Astrocyte (in vitro differentiated cells and primary cell): ENCODE measurements at regions not wholly inside any gene's neighbourhood (a gene's known extent, or its start where the extent isn't known, plus 50 kb on each side); places are given as distances from the start of the nearest gene placed in this dataset.

ENCODE experiments used
- DNase-seq: peaks from one replicate; pipeline ENCODE4 v3.0.0-alpha.2; 2010; ENCODE audit warnings: low read depth
- FAIRE-seq: peaks from 2 replicates; lab custom pipeline; 2011; peaks lifted over from hg19 to GRCh38; lab: Jason Lieb, UNC
- H2AFZ ChIP-seq: 2 replicates; pipeline ENCODE4 v1.6.0; 2012; ENCODE audit warnings: low read depth, low read length, inconsistent platforms
- H3K27ac ChIP-seq: 2 replicates; pipeline ENCODE4 v1.5.1; 2011; ENCODE audit warnings: low read depth, low read length, inconsistent platforms
- H3K27me3 ChIP-seq: 2 replicates; pipeline ENCODE4 v1.6.0; 2011; ENCODE audit warnings: low read length, inconsistent platforms; ENCODE audit not compliant: insufficient read depth
- H3K36me3 ChIP-seq: 2 replicates; pipeline ENCODE4 v1.5.1; 2011; ENCODE audit warnings: low read length, inconsistent platforms; ENCODE audit not compliant: insufficient read depth
- H3K4me1 ChIP-seq: 2 replicates; pipeline ENCODE4 v1.5.1; 2011; ENCODE audit warnings: low read length, inconsistent platforms; ENCODE audit not compliant: insufficient read depth
- H3K4me2 ChIP-seq: 2 replicates; pipeline ENCODE4 v1.6.0; 2012; ENCODE audit warnings: low read length, inconsistent platforms
- H3K4me3 ChIP-seq: 2 replicates; pipeline ENCODE4 v1.5.1; 2011; ENCODE audit warnings: low read depth, mild to moderate bottlenecking, low read length, inconsistent platforms; ENCODE audit not compliant: insufficient read depth
- H3K79me2 ChIP-seq: 2 replicates; pipeline ENCODE4 v1.6.0; 2012; ENCODE audit warnings: mild to moderate bottlenecking, low read length, inconsistent platforms; ENCODE audit not compliant: insufficient read depth
- H3K9ac ChIP-seq: 2 replicates; pipeline ENCODE4 v1.6.0; 2012; ENCODE audit warnings: mild to moderate bottlenecking, low read length, inconsistent platforms
- H3K9me3 ChIP-seq: 2 replicates; pipeline ENCODE4 v1.5.1; 2012; ENCODE audit warnings: low read depth, mild to moderate bottlenecking, low read length, inconsistent platforms; ENCODE audit not compliant: insufficient read depth
- H4K20me1 ChIP-seq: 2 replicates; pipeline ENCODE4 v1.6.0; 2012; ENCODE audit warnings: low read length, inconsistent platforms; ENCODE audit not compliant: insufficient read depth
- H3K27ac Mint-ChIP-seq: one replicate; pipeline ENCODE4 v1.8.0; 2021; ENCODE audit warnings: mild to moderate bottlenecking, mixed read lengths; ENCODE audit not compliant: unreplicated experiment
- H3K27me3 Mint-ChIP-seq: one replicate; pipeline ENCODE4 v1.8.0; 2021; ENCODE audit warnings: low read depth, mixed read lengths; ENCODE audit not compliant: unreplicated experiment
- H3K36me3 Mint-ChIP-seq: one replicate; pipeline ENCODE4 v1.8.0; 2021; ENCODE audit warnings: low read depth, mixed read lengths; ENCODE audit not compliant: unreplicated experiment
- H3K4me1 Mint-ChIP-seq: one replicate; pipeline ENCODE4 v1.8.0; 2021; ENCODE audit warnings: low read depth, mixed read lengths; ENCODE audit not compliant: unreplicated experiment
- H3K4me3 Mint-ChIP-seq: one replicate; pipeline ENCODE4 v1.8.0; 2021; ENCODE audit warnings: mild to moderate bottlenecking, moderate library complexity, mixed read lengths; ENCODE audit not compliant: unreplicated experiment
- H3K9me3 Mint-ChIP-seq: one replicate; pipeline ENCODE4 v1.8.0; 2021; ENCODE audit warnings: mild to moderate bottlenecking, mixed read lengths; ENCODE audit not compliant: unreplicated experiment
- EZH2 ChIP-seq: IDR thresholded peaks from 2 replicates; pipeline ENCODE4 v1.6.1; 2012; ENCODE audit warnings: mild to moderate bottlenecking, low read length, inconsistent platforms; ENCODE audit not compliant: insufficient read depth
- TF ChIP-seq, protein P1 (sequence below): IDR thresholded peaks from 2 replicates; pipeline ENCODE4 v1.5.1; 2011; ENCODE audit warnings: low read depth, mild to moderate bottlenecking, inconsistent platforms, low read length, moderate library complexity; ENCODE audit not compliant: insufficient read depth

DNA sequence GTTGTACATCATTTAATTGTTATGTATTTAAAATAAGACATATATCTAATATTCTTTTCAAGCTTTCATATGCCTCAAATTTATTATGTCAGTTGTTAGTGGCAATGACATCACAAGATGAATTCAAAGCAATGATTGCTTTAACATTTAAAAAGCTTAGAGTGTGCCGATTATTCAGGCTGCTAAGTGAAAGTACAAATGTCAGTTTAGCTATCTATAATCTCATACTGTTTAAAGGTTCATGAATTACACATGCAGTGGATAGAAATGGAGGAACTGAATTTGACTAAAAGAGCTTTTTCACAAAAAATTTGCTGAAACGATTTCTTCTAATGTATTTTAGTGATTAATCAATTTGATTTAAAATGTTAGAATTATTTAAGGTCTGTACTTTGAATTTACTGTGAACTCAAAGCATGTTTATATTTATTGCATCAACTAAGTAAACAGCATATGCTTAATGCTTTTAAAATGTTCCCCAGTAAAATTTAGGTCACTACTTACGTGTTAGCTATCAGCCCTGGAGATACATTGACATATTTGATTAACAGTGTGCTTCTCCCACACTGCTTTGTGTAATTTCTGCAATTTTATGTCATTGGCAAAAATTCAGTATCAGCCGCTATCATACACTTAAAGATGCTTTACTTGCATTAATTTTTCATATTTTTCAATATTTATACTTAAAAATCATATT lies 334.9 kb downstream of the PARP8 start:
- Mint-ChIP-seq H3K4me3 (no peak overlapping the region), H3K4me1 (no peaks in the 10 kb centered on the region), H3K36me3 (no peaks in the 10 kb centered on the region), H3K27me3 (no peaks in the 10 kb centered on the region), H3K9me3 (no peaks in the 10 kb centered on the region), H3K27ac (no peak overlapping the region)
- no peak overlapping the region for H3K9ac ChIP-seq
- no peaks in the 10 kb centered on the region for H4K20me1 ChIP-seq
- no peaks in the 10 kb centered on the region for H3K9me3 ChIP-seq
- no peaks in the 10 kb centered on the region for H3K27me3 ChIP-seq
- H3K4me2 ChIP-seq: no peak overlapping the region
- H3K79me2 ChIP-seq: no peaks in the 10 kb centered on the region
- H3K27ac ChIP-seq: no peak overlapping the region
- no peaks in the 10 kb centered on the region for H3K36me3 ChIP-seq
- TF ChIP-seq, protein P1, sequence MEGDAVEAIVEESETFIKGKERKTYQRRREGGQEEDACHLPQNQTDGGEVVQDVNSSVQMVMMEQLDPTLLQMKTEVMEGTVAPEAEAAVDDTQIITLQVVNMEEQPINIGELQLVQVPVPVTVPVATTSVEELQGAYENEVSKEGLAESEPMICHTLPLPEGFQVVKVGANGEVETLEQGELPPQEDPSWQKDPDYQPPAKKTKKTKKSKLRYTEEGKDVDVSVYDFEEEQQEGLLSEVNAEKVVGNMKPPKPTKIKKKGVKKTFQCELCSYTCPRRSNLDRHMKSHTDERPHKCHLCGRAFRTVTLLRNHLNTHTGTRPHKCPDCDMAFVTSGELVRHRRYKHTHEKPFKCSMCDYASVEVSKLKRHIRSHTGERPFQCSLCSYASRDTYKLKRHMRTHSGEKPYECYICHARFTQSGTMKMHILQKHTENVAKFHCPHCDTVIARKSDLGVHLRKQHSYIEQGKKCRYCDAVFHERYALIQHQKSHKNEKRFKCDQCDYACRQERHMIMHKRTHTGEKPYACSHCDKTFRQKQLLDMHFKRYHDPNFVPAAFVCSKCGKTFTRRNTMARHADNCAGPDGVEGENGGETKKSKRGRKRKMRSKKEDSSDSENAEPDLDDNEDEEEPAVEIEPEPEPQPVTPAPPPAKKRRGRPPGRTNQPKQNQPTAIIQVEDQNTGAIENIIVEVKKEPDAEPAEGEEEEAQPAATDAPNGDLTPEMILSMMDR: no peak
- no peak for TF ChIP-seq EZH2
- no peak overlapping the region for H2AFZ ChIP-seq
- no peak overlapping the region for H3K4me3 ChIP-seq
- FAIRE-seq (no peak), DNase-seq (no peak)
- H3K4me1 ChIP-seq: no peaks in the 10 kb centered on the region

DNA sequence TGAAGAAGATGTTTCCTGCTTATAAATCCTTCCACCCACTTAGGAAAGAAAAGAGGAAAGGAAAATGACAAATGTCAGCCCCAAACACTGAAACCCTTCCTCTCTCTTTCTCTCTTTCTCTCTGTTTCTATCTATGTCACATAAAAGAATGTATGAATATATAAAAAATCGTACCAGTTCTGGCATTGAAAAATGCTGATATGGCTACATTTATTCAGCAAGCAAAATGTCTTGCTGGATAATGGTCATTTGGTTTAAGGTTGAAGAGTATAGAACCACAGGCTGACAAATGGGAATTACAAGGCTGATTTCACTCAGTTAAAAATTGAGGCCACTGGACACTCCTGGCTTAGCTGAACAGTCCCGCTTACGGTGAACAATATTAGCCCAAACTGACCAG lies 335.9 kb downstream of the PARP8 start:
- TF ChIP-seq EZH2: no peak
- TF ChIP-seq, protein P1: no peak
- Histone ChIP-seq H3K4me1 (no peaks in the 10 kb centered on the region), H3K27ac (no peak overlapping the region), H3K4me3 (no peak overlapping the region), H2AFZ (no peak overlapping the region), H3K4me2 (no peak overlapping the region), H4K20me1 (no peaks in the 10 kb centered on the region), H3K79me2 (no peaks in the 10 kb centered on the region), H3K36me3 (no peaks in the 10 kb centered on the region), H3K27me3 (no peaks in the 10 kb centered on the region), H3K9me3 (no peaks in the 10 kb centered on the region), H3K9ac (no peak overlapping the region)
- Mint-ChIP-seq H3K36me3 (no peaks in the 10 kb centered on the region), H3K4me1 (no peaks in the 10 kb centered on the region), H3K4me3 (no peak overlapping the region), H3K27ac (no peak overlapping the region), H3K27me3 (no peaks in the 10 kb centered on the region), H3K9me3 (no peaks in the 10 kb centered on the region)
- FAIRE-seq (no peak), DNase-seq (no peak)

DNA sequence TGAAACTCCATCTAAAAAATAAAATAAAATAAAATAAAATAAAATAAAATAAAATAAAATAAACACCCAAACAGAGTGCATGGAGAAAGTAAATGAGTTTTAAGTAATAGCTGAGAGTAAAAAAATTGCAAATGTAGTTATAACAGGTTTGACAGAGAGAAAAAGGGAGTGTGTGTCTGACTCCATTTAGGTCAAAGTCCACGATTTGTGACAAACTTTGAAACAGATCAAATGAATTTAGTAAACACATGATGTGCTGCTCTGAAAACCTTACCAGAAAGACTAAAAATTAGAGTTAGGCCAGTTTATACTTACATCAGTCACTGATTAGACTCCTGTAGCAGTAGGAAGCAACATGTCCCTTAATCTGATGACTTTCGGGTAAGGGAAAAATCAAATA lies 346.6 kb downstream of the PARP8 start:
- DNase-seq: no peak
- no peaks in the 10 kb centered on the region for H3K27me3 ChIP-seq
- H3K36me3 ChIP-seq: no peaks in the 10 kb centered on the region
- H3K4me1 Mint-ChIP-seq: no peaks in the 10 kb centered on the region
- no peaks in the 10 kb centered on the region for H3K9me3 Mint-ChIP-seq
- H3K9ac ChIP-seq: no peak overlapping the region
- no peak for FAIRE-seq
- H4K20me1 ChIP-seq: no peaks in the 10 kb centered on the region
- TF ChIP-seq, protein P1: no peak
- no peak for TF ChIP-seq EZH2
- no peak overlapping the region for H2AFZ ChIP-seq
- no peaks in the 10 kb centered on the region for H3K79me2 ChIP-seq
- H3K36me3 Mint-ChIP-seq: no peaks in the 10 kb centered on the region
- no peak overlapping the region for H3K27ac ChIP-seq
- H3K4me3 ChIP-seq: no peak overlapping the region
- H3K4me2 ChIP-seq: no peak overlapping the region
- no peak overlapping the region for H3K4me3 Mint-ChIP-seq
- no peak overlapping the region for H3K27ac Mint-ChIP-seq
- H3K9me3 ChIP-seq: peaks cover 3% of the 10 kb centered on the region
- no peaks in the 10 kb centered on the region for H3K27me3 Mint-ChIP-seq
- H3K4me1 ChIP-seq: no peaks in the 10 kb centered on the region
